HG02840 (cell line): ENCODE measurements at regions not wholly inside any gene's neighbourhood (a gene's known extent, or its start where the extent isn't known, plus 50 kb on each side); places are given as distances from the start of the nearest gene placed in this dataset.
"Not testable (repeated sequence)": the region's sequence is repeated elsewhere in the genome, so short reads cannot be mapped to it uniquely, and the experiment has no call there.

ENCODE experiments used
- ATAC-seq: cut with Tn5 transposase; IDR thresholded peaks from one replicate; pipeline ENCODE4 v1.9.1; 2021; ENCODE audit warnings: mild to moderate bottlenecking, moderate library complexity, moderate number of reproducible peaks; ENCODE audit not compliant: unreplicated experiment, low FRiP score

DNA sequence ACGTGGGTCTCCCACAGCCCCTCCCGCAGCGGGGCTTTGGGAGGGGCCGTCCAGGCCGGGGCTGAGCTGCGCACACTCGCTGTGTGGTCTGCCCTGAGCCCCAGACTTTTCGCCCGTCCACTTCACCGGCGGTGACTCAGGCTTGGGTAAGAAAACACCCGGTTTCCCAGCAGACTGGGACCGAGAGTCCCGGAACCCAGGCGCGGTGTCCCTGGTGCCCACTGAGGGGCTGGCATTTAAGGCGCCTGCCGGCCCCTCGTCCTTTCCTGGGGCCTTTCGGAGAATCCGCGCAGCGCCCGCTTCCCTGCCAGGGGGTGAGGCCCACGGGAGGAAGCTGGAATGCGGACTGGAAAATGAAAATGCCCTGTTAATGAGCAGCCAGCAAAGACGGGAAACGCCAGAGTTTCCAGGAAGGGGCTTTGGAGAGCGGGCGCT lies 100.3 kb downstream of the C16orf95 start:
- no peak for ATAC-seq

DNA sequence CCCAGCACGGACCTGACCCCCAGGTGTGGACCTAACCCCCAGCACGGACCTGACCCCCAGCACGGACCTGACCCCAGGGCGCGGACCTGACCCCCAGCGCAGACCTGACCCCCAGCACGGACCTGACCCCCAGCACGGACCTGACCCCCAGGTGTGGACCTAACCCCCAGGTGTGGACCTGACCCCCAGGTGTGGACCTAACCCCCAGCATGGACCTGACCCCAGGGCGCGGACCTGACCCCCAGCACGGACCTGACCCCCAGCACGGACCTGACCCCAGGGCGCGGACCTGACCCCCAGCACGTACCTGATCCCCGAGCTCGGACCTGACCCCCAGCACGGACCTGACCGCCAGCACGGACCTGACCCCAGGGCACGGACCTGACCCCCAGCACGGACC lies 99.4 kb downstream of the C16orf95 start:
- ATAC-seq: not testable (repeated sequence)

DNA sequence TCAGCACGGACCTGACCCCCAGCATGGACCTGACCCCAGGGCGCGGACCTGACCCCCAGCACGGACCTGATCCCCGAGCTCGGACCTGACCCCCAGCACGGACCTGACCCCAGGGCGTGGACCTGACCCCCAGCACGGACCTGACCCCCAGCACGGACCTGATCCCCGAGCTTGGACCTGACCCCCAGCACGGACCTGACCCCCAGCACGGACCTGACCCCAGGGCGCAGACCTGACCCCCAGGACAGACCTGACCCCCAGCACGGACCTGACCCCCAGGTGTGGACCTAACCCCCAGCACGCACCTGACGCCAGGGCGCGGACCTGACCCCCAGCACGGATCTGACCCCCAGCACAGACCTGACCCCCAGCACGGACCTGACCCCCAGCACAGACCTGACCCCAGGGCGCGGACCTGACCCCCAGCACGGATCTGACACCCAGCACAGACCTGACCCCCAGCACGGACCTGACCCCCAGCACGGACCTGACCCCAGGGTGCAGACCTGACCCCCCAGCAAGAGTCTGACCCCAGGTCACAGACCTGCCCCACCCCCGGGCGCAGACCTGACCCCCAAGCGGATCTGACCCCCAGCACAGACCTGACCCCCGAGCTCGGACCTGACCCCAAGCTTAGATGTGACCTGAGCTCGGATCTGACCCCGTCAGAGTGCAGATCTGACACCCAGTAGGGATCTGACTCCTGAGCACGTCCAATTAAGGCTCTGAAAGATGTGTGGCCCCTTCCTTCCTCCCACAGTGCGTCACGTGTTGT lies 98.7 kb downstream of the C16orf95 start:
- ATAC-seq: no peak

DNA sequence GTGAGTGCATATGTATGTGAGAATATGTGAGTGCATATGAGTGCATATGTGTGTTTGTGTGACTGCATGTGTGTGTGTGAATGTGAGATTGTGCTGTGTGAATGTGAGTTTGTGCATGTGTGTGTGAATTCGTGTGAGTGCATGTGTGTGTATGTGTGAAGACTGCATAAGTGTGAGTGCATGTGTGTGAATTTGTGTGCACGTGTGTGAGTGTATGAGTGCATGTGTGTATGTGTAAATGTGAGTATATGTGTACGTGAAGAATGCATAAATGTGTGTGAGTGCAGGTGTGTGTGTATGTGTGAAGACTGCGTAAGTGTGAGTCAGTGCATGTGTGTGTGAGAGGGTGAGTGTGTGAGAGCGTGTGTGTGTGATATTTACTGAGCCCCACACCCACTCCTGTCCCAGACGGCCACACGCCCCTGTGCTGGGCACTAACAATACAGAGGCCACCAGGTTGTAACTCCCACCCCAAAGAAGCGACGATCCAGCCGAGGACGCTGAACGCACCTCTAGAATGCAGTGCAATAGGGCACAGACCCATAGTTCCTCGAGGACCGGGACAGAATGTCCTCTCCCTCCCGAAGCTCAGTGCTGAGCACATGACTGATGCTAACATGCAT lies 97.8 kb downstream of the C16orf95 start:
- ATAC-seq: no peak

DNA sequence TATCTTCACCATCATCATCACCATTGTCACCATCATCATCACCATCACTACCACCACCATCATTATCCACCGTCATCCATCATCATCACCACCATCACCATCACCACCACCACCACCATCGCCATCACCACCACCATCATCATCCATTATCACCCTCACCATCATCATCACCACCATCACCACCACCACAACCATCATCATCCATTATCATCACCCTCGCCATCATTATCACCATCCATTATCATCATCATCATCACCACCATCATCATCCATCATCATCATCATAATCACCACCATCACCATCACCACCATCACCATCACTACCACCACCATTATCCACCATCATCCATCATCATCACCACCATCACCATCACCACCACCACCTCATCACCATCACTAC lies 95.6 kb downstream of the C16orf95 start:
- no peak for ATAC-seq

DNA sequence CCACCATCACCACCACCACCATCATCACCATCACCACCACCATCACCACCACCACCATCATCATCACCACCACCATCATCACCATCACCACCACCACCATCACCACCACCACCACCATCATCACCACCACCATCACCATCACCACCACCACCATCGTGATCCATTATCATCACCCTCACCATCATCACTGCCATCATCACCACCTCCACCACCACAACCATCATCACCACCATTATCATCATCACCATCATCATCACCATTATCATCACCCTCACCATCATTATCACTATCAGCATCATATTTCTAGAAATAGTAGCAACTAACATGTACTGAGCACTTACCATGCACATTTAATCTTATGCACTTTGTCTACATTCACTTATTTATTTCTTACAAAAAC lies 94.9 kb downstream of the C16orf95 start:
- no peak for ATAC-seq

DNA sequence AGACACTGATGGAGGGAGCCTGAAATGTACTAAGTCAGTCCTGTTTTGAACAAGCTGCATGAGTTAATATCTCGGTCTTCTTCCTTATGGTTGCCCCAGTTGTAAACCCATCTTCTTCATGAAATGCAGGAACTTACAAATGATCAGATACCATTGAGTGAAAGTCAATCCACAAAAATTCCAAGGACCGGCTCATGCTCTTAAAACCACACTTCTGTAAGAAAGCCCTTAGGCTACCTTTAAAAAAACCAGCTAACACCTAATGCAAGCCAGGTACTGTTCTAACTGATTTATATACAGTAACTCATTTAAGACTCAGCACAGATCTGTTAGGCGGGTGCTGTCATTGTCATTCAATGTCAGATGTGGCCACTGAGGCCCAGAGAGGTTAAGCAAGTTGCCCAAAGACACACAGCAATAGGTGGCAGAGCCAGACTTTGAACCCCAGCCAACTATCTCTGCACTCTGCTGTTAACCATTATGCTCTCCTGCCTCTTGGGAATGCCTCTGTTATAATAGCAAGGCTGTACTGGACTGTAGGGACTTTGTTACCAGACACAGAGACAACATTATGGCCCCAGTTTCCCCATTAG lies 93.4 kb downstream of the C16orf95 start:
- no peak for ATAC-seq

DNA sequence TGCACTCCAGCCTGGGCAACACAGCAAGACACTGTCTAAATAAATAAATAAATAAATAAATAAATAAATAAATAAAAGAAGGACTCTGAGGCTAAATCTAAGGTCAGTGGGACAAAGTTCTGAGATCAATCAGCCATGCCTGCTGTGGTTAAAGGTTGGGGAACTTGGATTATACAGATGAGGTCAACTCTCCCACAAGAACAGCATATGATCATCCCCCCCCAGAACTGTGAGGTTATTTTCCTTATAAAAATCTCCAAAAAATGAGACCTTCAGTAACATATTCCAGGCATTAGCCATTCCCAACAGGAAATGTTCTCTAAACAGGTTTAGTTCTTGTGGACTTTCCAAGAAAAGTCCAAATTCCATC lies 90.3 kb downstream of the C16orf95 start:
- no peak for ATAC-seq

DNA sequence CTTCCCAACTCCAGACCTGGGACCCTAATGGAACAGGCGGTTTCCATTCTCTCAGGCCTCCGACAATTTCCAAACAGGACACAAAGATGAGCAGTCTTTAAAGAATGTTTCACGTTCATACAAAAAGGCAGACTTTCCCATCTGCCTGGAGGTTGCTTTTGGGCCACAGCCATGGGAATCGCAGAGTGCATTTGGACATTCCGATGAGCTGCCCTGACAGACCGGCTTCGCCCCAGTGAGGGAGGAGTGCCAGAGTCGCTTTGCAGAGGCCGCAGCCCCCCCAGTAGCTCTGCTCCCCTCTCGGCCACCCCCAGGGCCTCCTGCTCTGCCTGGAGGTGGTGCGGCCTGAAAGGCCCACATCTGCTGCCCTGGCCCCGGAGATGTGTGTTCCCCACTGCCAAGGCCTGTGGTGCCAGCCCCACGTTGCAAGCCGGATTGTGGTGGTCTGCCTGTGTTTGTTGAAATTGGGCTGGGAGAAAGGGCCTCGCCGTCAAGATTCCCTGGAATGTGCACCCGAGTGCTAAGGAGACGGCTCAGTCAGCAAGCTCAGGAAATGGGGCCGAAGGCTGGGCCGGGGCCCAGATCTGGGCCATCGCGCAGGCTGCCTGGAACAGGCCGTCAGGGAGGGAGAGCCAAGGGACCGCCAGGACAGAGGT lies 89.8 kb downstream of the C16orf95 start:
- ATAC-seq: no peak

DNA sequence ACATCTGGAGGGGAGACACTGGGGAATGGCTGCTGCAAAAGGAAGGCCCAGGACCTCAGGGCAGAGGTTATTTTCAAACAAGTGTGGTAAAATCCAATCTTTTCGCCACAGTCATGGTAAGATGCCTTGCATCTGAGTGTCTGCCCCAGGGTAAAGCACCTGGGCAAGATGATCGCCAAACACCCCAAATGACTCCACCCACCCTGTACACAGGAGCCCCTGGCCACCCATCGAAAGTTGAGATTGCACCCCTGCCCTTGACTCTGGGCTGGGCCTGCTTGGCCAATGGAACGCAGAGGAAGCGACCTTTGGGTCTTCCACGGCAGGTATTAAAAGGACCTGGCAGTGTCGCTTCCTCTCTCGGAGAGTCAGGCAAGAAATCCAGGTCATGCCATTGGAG lies 88.8 kb downstream of the C16orf95 start:
- ATAC-seq: no peak

DNA sequence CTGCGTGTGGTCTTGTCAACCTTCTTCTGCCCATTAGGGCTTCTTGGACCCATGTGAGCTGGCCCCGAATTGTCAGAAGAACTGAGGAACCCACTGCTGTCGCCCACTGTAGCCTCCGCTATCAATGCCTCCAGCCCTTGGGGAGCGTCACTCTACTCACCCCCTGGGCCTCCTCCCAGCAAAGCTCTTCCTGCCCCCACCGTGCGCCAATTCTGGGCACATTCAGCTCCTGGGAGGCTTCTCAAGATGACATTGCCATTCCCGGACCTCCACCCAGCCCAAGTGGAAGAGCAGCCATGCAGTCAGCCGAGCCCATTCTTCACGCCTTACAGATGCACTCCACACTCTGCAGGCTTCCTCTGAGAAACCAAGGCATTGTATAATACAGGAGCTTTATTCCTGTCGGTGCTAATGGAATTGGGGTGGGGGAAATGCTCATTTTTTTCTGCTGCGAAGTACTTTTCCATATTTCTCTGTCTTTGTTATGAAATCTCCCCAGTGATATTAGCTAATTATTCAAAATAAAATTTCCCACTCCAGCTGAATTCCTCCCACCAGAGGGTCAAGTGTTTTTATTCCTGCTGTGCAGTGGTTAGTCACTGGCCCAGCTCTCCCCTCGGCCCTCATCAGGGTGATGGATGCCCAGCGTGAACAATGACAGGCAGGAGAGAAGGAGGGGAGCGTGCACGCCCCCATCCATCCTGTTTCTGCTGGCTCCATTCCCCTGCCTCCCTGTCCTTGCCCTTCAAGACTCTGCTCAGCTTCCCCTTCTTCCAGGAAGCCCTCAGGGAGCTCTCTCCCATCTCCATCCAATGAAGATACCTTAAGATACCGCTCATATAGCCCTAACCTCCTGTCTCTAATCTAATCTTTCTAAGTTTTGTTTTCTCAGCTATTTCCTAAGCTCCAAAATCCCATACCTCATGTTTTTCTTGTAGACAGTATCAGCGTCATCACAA lies 87.7 kb downstream of the C16orf95 start:
- no peak for ATAC-seq

DNA sequence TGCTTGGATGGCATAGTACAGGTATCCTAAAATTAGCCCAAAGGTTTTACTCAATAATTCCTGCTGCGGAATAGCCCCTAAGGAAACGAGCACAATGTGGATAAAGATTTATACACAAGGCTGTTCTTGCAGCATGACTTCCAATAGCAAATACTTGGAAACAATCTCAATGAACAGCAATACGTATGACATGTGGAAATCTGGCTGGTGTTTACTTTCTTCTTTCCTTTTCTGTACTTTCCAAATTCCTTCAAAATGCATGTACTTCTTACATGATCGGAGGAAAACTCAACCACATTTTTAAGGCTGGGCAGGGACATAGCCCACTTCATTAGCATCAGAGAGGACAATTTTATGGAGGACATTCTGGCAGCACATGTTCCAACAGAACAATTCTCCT lies 86.6 kb downstream of the C16orf95 start:
- no peak for ATAC-seq

DNA sequence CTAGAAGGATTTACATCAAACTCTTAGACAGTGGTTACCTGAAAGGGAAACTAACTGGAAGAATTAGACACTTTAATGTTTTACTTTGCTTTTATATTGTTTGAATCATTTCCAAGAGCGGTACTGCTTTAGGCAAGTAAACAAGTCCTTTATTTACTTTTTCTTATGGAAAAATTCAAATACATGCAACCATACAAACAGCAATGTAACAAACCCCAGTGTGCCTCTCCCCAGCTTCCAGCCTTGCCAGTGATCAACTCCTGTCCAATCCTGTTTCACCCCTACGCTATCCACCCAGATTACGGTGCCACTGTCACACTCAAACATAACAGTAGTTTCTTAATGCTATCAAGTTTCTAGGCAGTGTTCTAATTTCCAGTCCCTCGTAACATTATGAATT lies 85.9 kb downstream of the C16orf95 start:
- ATAC-seq: no peak

DNA sequence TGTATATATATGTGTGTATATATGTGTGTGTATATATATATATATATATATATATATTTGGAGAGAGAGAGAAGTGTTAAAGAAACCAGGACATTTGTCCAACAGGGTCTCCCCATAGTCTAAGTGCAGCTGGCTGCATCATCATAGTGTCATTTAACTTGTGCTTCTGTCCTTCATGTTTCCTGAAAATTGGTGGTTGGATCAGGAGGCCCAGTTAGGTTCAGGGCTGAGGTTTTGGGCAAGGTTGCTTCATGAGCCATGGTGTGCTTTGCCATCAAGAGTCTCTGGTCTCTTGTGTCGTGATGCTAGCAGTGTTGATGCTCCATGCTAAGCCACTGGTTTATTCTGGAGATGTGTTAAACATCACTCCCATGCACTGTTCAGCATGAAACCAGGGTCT lies 85.3 kb downstream of the C16orf95 start:
- no peak for ATAC-seq

DNA sequence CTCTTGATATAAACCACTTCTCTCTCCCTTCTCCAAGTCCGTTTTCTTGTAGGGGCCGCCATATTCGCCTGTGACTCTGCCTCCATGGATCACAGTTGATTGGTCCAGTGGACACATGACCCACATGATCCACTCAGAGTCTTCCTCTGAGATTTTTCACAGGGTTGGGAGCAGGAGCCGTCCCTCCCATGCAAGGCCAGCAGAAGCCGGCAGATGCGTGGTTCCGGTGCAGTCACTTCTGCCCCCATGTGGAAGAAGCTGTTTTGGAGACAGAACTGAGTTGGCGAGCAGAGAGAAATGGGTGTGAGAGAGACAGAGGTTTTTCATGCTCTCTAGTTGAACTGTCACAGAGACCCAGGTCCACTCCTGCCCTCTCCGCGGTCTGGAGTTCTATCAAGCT lies 83.3 kb downstream of the C16orf95 start:
- ATAC-seq: no peak

DNA sequence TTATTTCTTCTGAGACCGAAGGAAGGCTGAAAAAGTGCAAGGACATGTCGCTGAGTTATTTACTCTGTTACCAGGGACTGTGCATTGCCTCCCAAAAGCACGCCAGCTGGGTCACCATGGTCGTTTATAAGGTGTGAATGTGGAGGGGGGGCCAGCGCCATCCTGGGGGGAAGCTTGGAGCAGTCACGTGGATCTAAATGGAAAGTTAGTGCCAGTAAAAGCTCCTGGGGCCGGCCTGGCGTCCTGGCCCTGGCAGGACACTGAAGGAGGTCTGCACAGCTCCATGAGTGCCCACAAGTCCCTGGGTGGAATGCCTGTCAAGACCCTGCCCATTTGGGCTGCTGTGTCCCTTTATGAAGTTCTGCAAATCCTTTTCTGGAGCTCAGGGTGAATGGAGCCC lies 82.6 kb downstream of the C16orf95 start:
- no peak for ATAC-seq

DNA sequence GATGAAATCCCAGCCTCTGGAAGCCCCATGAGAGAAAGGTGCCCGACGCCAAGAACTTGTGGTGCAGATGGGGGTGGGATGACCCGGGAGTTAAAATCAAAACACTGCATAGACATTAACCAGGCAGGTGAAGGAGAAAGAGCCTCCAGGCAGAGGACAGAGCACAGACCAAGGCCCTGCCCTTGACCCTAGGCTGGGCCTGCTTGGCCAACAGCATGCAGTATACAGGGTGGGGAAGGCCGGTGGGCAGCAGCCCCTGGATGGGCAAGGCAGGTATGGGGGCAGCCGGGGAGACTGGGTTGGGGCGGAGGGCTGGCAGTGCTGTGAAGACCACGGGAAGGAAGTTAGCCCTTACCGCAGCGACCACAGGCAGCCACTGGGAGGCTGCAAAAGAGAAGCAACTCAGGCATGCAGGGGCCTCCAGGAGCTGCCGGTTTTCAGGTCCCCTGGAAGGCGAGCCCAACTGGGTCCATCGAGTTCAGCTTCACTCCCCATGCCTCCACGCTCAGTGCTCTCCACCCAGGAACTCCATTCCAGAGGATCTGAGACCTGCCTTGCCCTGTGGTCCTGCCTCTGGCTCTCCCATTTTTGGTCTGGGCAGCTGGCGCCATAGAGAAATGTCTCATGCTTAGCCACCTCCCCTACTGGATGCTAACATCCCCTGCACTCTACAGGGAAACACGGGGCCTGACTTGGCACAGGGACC lies 81.2 kb downstream of the C16orf95 start:
- no peak for ATAC-seq

DNA sequence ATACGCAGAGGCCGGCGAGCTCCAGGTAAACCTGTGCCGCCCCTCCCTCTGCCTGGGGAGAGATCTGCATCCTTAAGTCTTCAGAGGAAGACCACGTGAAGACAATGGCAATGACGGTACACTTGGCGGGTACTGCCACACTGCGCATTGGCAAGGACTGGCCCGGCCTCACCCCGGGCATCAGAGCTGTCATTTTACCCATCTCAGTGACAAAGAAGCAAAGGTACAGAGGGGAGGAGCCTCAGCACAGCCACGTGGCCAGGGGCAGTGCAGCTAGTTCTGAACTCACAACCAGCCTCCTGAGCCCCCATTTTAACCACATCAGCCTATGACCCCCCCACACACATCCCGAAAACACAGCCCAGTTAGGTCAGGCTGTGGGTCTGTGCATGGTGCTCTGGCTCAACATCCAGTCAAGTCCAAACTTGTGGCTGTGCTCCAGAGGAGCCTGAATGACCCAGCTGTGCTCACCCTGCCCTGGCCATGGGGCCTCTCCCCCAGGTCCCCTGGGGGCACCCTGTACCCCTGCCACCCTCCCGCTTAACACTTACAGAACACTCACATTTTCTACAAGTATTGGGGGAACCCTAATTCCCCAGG lies 80.6 kb downstream of the C16orf95 start:
- ATAC-seq: no peak

DNA sequence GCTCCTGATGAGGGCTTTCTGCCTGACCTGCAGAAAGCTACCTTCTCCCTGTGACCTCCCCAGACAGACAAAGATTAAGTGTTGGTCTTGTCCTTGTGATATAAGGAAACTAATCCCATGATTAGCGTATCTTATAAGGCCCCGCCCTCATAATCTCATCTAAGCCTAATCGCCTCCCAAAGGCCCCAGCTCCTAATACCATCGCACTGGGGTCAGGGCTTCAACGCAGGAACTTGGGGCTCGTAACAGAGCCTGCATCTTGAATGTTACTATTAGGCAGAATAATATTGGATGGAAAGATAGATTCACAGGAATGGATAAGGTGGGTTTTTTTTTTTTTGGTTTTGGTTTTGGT lies 78.9 kb downstream of the C16orf95 start:
- no peak for ATAC-seq
